ENCODE measurements at regions not wholly inside any gene's neighbourhood (a gene's known extent, or its start where the extent isn't known, plus 50 kb on each side); places are given as distances from the start of the nearest gene placed in this dataset.

DNA sequence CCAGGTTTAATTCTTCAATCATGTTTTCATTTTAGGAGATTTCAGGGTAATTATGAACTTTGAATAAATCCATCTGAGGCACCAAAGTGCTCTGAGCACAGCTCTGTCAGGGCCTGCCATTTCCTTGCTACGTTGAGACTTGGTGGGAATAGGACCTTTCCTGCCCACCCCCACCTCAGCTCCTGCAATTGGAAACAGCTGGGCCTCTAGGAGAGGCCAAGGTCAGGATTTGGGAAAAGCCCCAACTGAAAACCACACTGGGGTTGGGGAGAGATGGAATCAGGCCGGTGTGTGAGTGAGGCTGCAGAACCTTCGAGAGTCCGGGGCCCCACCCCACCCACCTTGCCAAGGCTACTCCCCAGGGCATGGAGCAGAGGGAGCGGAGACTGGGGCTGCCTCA, 212.7 kb upstream of the BCOR start:
- no peak for DNase-seq (ENCODE audit: low read depth)

- DNase-seq (ENCODE audit: low read depth) = no peak
These were observed 212.3 kb upstream of the BCOR start for GRCh38 chrX:40310016-40310415.

DNA sequence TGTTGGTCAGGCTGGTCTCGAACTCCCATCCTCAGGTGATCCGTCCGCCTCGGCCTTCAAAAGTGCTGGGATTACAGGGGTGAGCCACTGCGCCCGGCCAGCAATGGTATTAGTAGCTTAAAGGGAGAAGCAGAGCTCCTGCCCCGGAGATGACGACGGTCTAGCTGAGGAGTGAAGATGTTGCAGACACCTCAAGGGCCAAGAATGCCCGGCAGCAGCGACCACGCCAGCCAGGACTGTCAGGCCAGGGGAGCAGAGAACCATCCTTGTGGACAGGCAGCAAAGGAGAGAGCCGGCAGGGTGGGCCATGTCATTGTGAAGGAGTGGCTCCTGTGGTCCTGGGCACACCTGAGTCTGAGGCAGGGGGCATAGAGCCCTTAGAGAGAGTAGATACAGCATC, 210.1 kb upstream of the BCOR start:
- no peak for DNase-seq (ENCODE audit: low read depth)

DNA sequence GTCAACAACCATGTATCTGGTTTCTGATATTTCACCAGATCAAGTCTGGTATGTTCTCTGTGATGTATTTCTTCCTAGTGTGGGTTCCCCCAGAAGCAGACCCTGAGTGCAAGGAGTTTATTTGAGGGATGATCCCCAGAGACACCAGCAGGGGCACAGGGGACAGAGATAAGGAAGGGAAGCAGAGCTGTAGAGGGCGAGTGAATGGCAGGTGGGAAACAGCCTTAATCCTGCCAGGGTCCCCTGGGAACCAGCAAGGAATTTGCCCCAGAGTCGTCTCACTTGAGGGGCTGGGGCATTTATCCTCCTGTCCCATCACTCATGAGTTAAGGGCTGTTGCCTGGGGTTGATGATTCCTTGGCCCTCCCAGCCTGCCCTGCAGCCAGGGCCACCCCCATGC, 206.4 kb upstream of the BCOR start:
- DNase-seq (ENCODE audit: low read depth) = no peak

DNA sequence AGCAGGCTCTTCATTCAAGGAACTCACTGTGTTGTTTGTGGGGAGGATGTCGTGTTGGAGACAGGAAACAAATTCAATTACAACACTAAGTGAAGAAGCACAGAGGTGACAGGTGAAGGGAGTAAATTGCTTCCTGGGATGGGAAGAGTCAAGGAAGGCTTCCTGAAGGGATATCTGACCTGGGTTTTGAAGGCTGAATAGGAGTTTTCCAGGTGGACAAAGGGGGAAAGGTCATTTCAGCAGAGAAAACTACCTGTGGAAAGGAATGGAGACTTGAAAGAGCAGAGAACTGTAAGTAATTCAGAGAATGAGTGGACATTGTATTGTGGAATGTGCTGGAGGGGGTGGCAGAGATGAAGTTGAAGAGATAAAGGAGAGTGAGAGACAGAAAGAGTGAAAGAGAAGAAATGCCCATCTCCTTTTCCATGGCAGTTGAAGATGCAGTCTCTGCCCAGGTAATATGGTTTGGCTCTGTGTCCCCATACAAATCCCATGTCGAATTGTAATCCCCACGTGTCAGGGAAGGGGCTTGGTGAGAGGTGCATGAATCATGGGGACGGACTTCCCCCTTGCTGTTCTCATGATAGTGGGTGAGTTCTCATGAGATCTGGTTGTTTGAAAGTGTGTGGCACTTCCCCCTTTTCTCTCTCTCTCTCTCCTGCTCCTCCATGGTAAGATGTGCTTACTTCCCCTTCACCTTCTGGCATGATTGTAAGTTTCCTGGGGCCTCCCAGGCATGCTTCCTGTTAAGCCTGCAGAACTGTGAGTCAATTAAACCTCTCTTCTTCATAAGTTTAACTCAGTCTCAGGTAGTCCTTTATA, 205.7 kb upstream of the BCOR start:
- no peak for DNase-seq (ENCODE audit: low read depth)

GRCh38 chrX:40300286-40300890, 202.6 kb upstream of the BCOR start:
- DNase-seq (ENCODE audit: low read depth) = no peak

GRCh38 chrX:40299641-40300046, 201.9 kb upstream of the BCOR start:
- no peak for DNase-seq (ENCODE audit: low read depth)

DNA sequence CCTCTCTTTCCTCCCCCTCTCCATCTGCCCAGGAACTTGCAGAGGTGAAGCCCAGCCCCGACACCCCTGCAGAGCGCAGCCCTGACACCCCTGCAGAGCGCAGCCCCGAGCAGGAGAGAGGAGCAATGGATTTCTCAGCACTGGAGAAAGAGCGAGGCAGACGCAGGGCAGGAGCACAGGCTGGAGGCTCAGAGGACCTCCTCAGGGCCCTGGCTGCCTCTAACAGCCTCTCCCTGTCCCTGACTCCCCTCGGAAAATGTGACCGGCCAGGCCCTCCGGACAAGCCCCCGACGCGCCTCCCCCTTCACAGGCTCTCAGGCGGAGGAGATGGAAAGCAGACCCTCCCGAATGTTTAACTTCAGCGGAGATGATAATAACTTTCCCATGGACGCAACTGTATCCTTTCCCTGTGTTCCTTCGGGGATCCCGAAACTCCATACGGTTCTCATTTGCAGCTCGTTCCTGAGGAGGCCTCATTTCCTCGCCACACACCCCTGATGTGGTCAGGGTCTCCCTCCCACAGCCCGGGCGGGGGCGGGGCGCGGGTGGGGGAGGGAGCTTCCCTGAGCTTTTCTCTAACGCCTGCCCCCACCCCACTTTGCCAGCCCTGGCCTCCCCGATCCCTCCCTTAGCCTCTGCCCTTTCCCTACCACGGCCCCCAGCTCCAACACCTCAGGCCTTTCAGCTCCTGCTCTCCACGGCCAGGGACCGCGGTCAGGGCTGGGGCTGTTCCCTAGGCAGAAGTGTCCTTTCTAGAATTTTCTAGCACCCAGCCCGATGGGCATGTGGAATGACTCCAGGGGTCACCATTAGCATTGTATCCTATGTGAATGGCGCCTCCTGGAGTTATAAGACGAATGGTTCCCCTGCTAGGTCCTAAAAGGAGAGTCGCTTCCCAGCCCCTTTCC, 201.1 kb upstream of the BCOR start:
- no peak for DNase-seq (ENCODE audit: low read depth)

- no peak for DNase-seq (ENCODE audit: low read depth)
These were observed 200.3 kb upstream of the BCOR start for GRCh38 chrX:40298069-40298468.

DNA sequence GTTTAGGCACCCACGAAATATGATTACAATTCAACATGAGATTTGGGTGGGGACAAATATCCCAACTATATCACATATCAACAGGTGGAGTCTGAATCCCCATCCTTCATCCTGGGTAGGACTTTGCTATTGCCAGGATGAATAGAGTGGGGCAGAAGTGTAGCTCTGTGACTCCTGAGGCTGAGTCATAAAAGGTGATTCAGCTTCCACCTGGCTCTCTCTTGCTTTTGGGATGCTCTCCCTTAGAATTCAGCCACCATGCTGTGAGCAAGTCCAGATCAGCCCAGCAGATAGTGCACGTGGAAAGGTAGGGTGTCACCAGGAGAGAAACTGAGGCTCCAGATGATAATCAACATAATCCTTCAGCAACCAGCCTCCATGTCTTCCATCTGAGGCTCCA, 193.8 kb upstream of the BCOR start:
- DNase-seq (ENCODE audit: low read depth) = no peak

DNA sequence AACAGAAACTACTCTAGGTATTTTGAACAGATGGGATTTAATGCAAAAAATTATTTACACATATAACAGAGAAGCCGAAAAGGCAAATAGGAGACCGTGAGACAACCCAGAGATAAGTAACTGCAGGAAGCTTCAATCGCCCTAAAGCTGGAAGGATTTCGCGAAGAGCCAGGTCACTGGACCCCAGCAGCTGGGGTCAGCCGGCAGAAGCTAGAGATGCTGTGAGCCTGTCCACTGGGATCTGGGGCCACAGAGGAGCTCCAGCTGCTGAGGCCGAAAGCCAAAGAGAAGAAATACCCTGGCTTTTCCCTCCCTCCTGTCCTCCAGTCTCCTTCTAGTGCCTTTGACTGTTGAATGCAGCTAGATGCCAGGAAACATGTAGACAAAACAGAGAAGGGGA, 192.8 kb upstream of the BCOR start:
- DNase-seq (ENCODE audit: low read depth) = no peak

- no peak for DNase-seq (ENCODE audit: low read depth)
These were observed 188.1 kb upstream of the BCOR start for GRCh38 chrX:40285876-40286275.

GRCh38 chrX:40284852-40285251, 187.1 kb upstream of the BCOR start:
- no peak for DNase-seq (ENCODE audit: low read depth)

- no peak for DNase-seq (ENCODE audit: low read depth)
These were observed 186.2 kb upstream of the BCOR start for GRCh38 chrX:40283981-40284380.

GRCh38 chrX:40282946-40283660, 185.3 kb upstream of the BCOR start:
- no peak for DNase-seq (ENCODE audit: low read depth)

- DNase-seq (ENCODE audit: low read depth) = no peak
These were observed 184.6 kb upstream of the BCOR start for GRCh38 chrX:40282348-40282747.

DNA sequence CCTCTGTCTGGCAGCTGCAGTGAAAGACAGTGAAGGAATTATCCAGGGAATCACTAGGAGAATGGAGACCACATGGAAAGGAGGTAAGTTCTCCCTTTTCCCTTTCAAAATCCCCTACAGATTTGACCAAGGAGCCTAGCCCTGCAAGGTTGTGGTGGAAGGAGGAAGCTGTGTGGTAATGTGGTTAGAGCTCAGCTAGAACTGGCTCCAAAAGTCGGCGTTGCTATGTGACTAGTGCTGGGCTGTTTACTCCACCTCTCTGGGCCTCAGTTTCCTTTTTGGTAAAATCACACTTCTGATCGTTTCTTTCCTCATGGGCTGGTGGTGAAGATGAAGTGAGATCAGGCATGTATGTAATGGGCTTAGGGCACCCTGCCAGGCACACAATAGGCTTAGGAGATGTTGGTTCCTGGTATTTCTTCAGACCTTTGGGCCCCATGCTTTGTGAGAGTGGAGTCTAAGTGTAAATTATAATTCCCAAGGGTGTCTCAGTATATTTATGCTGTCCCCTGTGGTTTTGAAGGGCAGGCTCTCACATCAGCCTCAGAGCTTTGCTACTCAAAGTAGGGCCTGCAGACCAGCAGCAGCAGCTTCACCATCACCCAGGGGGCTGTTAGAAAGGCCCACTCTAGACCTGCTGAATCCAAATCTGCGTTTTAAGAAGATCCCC, 183.7 kb upstream of the BCOR start:
- DNase-seq (ENCODE audit: low read depth) = no peak

DNA sequence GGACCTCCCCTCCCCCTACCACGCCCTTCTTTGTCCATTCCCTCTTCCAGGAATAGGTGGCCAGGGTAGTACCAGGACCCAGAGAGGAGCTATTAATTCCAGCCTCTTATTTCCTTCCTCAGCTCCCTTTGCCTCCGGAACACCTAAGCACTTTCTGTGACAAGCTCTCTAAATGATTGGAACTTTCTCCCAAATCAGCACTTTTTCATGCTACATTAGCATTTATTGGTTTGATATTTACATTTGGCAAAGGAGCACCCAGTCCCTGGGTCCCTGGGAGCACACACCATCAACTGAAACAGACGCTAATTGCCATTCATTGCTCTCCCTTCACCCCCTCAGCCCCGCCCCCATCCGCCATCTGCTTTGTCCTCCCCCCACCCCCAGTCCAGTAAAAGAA, 182.0 kb upstream of the BCOR start:
- no peak for DNase-seq (ENCODE audit: low read depth)

DNA sequence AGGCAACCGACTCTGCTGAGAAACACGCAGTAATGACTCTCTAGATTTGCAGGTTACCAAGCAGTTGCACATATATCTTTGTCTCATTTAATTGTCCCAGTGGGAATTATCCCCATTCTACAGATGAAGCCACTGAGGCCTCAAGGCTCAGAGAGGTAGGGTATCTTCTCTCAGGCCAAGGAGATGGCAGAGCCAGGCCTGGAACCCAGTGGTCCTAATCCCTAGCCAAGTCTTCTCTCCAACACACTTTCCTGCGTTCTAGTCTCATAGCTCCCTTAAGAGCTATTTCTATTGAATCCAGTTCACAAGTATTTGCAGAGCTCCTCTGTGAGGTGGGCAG, 181.3 kb upstream of the BCOR start:
- DNase-seq (ENCODE audit: low read depth) = no peak

GRCh38 chrX:40278340-40279090, 180.8 kb upstream of the BCOR start:
- DNase-seq (ENCODE audit: low read depth) = no peak

GRCh38 chrX:40277672-40278071, 179.9 kb upstream of the BCOR start:
- DNase-seq (ENCODE audit: low read depth) = no peak

All from CMK (cell line).